ENCODE measurements at regions not wholly inside any gene's neighbourhood (a gene's known extent, or its start where the extent isn't known, plus 50 kb on each side); places are given as distances from the start of the nearest gene placed in this dataset.

- no peaks in the 10 kb centered on the region for H3K27me3 ChIP-seq
- no peak for FAIRE-seq
- TF ChIP-seq, protein P1, sequence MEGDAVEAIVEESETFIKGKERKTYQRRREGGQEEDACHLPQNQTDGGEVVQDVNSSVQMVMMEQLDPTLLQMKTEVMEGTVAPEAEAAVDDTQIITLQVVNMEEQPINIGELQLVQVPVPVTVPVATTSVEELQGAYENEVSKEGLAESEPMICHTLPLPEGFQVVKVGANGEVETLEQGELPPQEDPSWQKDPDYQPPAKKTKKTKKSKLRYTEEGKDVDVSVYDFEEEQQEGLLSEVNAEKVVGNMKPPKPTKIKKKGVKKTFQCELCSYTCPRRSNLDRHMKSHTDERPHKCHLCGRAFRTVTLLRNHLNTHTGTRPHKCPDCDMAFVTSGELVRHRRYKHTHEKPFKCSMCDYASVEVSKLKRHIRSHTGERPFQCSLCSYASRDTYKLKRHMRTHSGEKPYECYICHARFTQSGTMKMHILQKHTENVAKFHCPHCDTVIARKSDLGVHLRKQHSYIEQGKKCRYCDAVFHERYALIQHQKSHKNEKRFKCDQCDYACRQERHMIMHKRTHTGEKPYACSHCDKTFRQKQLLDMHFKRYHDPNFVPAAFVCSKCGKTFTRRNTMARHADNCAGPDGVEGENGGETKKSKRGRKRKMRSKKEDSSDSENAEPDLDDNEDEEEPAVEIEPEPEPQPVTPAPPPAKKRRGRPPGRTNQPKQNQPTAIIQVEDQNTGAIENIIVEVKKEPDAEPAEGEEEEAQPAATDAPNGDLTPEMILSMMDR (IDR thresholded peaks at IDR 0.05) = no peak
- no peak for ATAC-seq
- WGBS, 2 donors = 53 to 56% methylated on average over 4 of the region's 4 CpGs
- H3K4me1 ChIP-seq = no peaks in the 10 kb centered on the region
- H3K4me3 ChIP-seq = no peak overlapping the region
- H3K27ac ChIP-seq = no peak overlapping the region
- H3K36me3 ChIP-seq = no peaks in the 10 kb centered on the region
- intact Hi-C loops (cut with DNase I) = loop anchor here in 1 of 3 donors (10.0 kb wide), 1 partner anchor 192 kb away; no protein-coding TSS in a partner anchor
- no peaks in the 10 kb centered on the region for H3K9me3 ChIP-seq
- no peak for DNase-seq
These were observed 82.8 kb downstream of the HRH4 start for GRCh38 chr18:24543086-24543794.

- DNase-seq (no peak), ATAC-seq (peak in 3 of 4 donors; percentile 45 to 55 (median 54)), FAIRE-seq (no peak)
- H3K9me3 ChIP-seq = no peaks in the 10 kb centered on the region
- H3K4me1 ChIP-seq = no peaks in the 10 kb centered on the region
- no peak overlapping the region for H3K27ac ChIP-seq
- H3K36me3 ChIP-seq = no peaks in the 10 kb centered on the region
- TF ChIP-seq, protein P1 (IDR thresholded peaks at IDR 0.05) = peak in 1 of 4 donors; percentile 14
- H3K4me3 ChIP-seq = no peak overlapping the region
- intact Hi-C loops (cut with DNase I) = loop anchor here in 1 of 3 donors (10.0 kb wide), 1 partner anchor 191 kb away; no protein-coding TSS in a partner anchor
- 24 to 40% methylated on average over 6 of the region's 6 CpGs for WGBS, 2 donors
- H3K27me3 ChIP-seq = no peaks in the 10 kb centered on the region
These were observed 83.5 kb downstream of the HRH4 start for GRCh38 chr18:24543795-24544498.

DNA sequence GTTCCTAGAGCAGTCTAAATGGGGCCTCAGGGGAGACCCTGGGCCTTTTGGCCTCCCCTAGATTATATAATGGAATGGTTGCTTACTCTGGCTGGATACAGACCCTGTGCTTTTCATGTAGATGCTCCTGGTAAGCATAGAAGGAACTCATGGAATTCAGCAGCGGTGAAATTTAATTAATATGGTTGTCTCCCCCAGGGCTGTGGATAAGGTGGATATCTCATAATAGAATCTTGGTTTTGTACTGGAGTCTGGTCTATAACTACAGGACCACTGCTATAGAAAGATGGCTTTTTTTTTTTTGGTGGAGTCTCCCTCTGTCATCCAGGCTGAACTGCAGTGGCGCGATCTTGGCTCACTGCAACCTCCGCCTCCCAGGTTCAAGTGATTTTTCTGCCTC lies 84.5 kb downstream of the HRH4 start:
- Histone ChIP-seq H3K4me1 (no peaks in the 10 kb centered on the region), H3K27ac (no peak overlapping the region), H3K4me3 (no peak overlapping the region), H3K27me3 (no peaks in the 10 kb centered on the region), H3K9me3 (no peaks in the 10 kb centered on the region), H3K36me3 (no peaks in the 10 kb centered on the region)
- no peak for FAIRE-seq
- DNase-seq = no peak
- 77 to 78% methylated on average over 4 of the region's 4 CpGs for WGBS, 2 donors
- intact Hi-C loops (cut with DNase I) = loop anchor here in 1 of 3 donors (10.0 kb wide), 1 partner anchor 190 kb away; no protein-coding TSS in a partner anchor
- TF ChIP-seq, protein P1 (IDR thresholded peaks at IDR 0.05) = no peak
- no peak for ATAC-seq

- intact Hi-C loops (cut with DNase I) = loop anchor here in 1 of 3 donors (10.0 kb wide), 1 partner anchor 189 kb away; no protein-coding TSS in a partner anchor
- Histone ChIP-seq H3K36me3 (no peaks in the 10 kb centered on the region), H3K9me3 (no peaks in the 10 kb centered on the region), H3K4me1 (no peaks in the 10 kb centered on the region), H3K27me3 (no peaks in the 10 kb centered on the region), H3K27ac (no peak overlapping the region), H3K4me3 (no peak overlapping the region)
- ATAC-seq = no peak
- no peak for DNase-seq
- TF ChIP-seq, protein P1 (IDR thresholded peaks at IDR 0.05) = no peak
- no peak for FAIRE-seq
- 62 to 71% methylated on average over 2 of the region's 2 CpGs for WGBS, 2 donors
These were observed 85.2 kb downstream of the HRH4 start for GRCh38 chr18:24545651-24546050.
